Panc1 (cell line): ENCODE measurements at regions not wholly inside any gene's neighbourhood (a gene's known extent, or its start where the extent isn't known, plus 50 kb on each side); places are given as distances from the start of the nearest gene placed in this dataset.

Source experiments
- ATAC-seq: fragments of 200-7000 bp; cut with Tn5 transposase; 2 replicates; pipeline ENCODE4 v1.9.1; 2020; ENCODE audit warnings: mild to moderate bottlenecking, moderate library complexity
- BruUV-seq: library from RNA; stranded (reverse); fragments of 400-500 nt; replicated peaks from 2 replicates; lab custom pipeline; 2021; lab: Mats Ljungman, UMichigan
- CTCF ChIA-PET: fragments of 300-600 bp; sonication (Branson Sonifier 250); formaldehyde crosslinking; loops from one replicate; lab custom pipeline; 2022; ENCODE audit warnings: antibody characterized with exemption; lab: Charles Lee
- POLR2A ChIA-PET: fragments of 300-600 bp; sonication (Branson Sonifier 250); formaldehyde crosslinking; loops from one replicate; lab custom pipeline; 2022; ENCODE audit warnings: antibody characterized with exemption; lab: Charles Lee
- DNase-seq: peaks from one replicate; pipeline ENCODE4 v3.0.0-alpha.2; 2010; ENCODE audit warnings: low read depth, low spot score
- H3K27ac ChIP-seq: 2 replicates; pipeline ENCODE4 v1.5.1; 2011; ENCODE audit warnings: mild to moderate bottlenecking, low read length, inconsistent platforms
- H3K27me3 ChIP-seq: fragments of 200-500 bp; sonication (Bioruptor generic); 2 replicates; pipeline ENCODE4 v1.6.0; 2014; ENCODE audit warnings: low read length, inconsistent platforms; ENCODE audit not compliant: control insufficient read depth, insufficient read depth
- H3K36me3 ChIP-seq: fragments of 200-500 bp; sonication (Bioruptor generic); 2 replicates; pipeline ENCODE4 v1.5.1; 2014; ENCODE audit warnings: inconsistent platforms, mild to moderate bottlenecking, low read length, moderate library complexity; ENCODE audit not compliant: control insufficient read depth, insufficient read depth
- H3K4me1 ChIP-seq: 2 replicates; pipeline ENCODE4 v1.5.1; 2011; ENCODE audit warnings: inconsistent platforms, mild to moderate bottlenecking, low read length, moderate library complexity; ENCODE audit not compliant: control insufficient read depth, insufficient read depth
- H3K4me3 ChIP-seq, 2 experiments: 2 replicates each; pipeline ENCODE4 v1.5.1; 2011 to 2012; ENCODE audit warnings: low read depth in 2 of 2, low read length in 2 of 2, mild to moderate bottlenecking in 2 of 2, inconsistent platforms in 1 of 2, moderate library complexity in 1 of 2
- H3K9me3 ChIP-seq: fragments of 200-500 bp; sonication (Bioruptor generic); 2 replicates; pipeline ENCODE4 v1.5.1; 2014; ENCODE audit warnings: low read depth, mild to moderate bottlenecking, inconsistent platforms, low read length, moderate library complexity; ENCODE audit not compliant: control insufficient read depth, insufficient read depth
- POLR2AphosphoS5 ChIP-seq: IDR thresholded peaks from 2 replicates; pipeline ENCODE4 v1.6.1; 2012; ENCODE audit warnings: mild to moderate bottlenecking, low read depth, low read length, moderate library complexity
- SIN3A ChIP-seq: IDR thresholded peaks from 2 replicates; pipeline ENCODE4 v1.6.1; 2012; ENCODE audit warnings: low read depth, mild to moderate bottlenecking, low read length, moderate library complexity, borderline replicate concordance; ENCODE audit not compliant: insufficient read depth
- TCF7L2 ChIP-seq: IDR thresholded peaks from 2 replicates; pipeline ENCODE4 v1.6.1; 2011; ENCODE audit warnings: mild to moderate bottlenecking, low read depth, low read length, inconsistent platforms
- in situ Hi-C: cut with HindIII; loops from 2 replicates; pipeline ENCODE4 v1.10.0; 2016; ENCODE audit warnings: low sequenced_read_pairs, low pct_unique_long_range_greater_than_20kb
- intact Hi-C: fragments of 100-400 bp; cut with micrococcal nuclease; formaldehyde crosslinking; loops from one replicate; pipeline ENCODE4 v1.10.0; 2022; ENCODE audit not compliant: unreplicated experiment
- TF ChIP-seq, protein P1 (sequence below), 2 experiments: IDR thresholded peaks; 2 replicates each; pipeline ENCODE4 v1.6.1; 2011 to 2012; ENCODE audit warnings: low read depth in 2 of 2, control low read depth in 1 of 2, low read length in 1 of 2, mild to moderate bottlenecking in 1 of 2, moderate library complexity in 1 of 2; ENCODE audit not compliant: insufficient read depth in 1 of 2
- TF ChIP-seq, protein P2 (sequence below): fragments of 450-650 bp; IDR thresholded peaks from 2 replicates; pipeline ENCODE4 v1.5.1; 2017; ENCODE audit warnings: mild to moderate bottlenecking

DNA sequence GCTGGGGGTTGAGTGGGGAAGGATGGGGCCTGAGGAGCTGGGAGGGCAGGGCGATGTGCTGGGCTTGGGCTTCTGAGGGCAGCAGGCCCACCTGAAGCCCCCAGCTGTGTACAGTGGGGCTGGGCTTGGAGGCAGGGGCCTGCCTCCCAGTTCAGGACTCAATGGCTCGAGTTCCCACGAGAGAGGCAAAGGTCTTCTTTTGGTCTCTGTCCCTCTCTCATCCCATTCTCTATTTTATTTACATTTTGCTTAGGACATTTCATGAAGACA is 180.6 kb downstream of the MACROH2A1 start:
- intact Hi-C loops (no loop called here), in situ Hi-C loops (no loop called here)
- H3K4me3 ChIP-seq, result no peak overlapping the region
- H3K27me3 ChIP-seq, result no peaks in the 10 kb centered on the region
- H3K9me3 ChIP-seq, result no peaks in the 10 kb centered on the region
- H3K4me1 ChIP-seq, result no peaks in the 10 kb centered on the region
- ChIA-PET POLR2A (no interaction called here), CTCF (no interaction called here)
- no peaks in the 10 kb centered on the region for H3K36me3 ChIP-seq
- no TSS peak for BruUV-seq
- TF ChIP-seq POLR2AphosphoS5, result no peak
- no peak for TF ChIP-seq TCF7L2
- no peak for TF ChIP-seq SIN3A
- TF ChIP-seq, protein P1, sequence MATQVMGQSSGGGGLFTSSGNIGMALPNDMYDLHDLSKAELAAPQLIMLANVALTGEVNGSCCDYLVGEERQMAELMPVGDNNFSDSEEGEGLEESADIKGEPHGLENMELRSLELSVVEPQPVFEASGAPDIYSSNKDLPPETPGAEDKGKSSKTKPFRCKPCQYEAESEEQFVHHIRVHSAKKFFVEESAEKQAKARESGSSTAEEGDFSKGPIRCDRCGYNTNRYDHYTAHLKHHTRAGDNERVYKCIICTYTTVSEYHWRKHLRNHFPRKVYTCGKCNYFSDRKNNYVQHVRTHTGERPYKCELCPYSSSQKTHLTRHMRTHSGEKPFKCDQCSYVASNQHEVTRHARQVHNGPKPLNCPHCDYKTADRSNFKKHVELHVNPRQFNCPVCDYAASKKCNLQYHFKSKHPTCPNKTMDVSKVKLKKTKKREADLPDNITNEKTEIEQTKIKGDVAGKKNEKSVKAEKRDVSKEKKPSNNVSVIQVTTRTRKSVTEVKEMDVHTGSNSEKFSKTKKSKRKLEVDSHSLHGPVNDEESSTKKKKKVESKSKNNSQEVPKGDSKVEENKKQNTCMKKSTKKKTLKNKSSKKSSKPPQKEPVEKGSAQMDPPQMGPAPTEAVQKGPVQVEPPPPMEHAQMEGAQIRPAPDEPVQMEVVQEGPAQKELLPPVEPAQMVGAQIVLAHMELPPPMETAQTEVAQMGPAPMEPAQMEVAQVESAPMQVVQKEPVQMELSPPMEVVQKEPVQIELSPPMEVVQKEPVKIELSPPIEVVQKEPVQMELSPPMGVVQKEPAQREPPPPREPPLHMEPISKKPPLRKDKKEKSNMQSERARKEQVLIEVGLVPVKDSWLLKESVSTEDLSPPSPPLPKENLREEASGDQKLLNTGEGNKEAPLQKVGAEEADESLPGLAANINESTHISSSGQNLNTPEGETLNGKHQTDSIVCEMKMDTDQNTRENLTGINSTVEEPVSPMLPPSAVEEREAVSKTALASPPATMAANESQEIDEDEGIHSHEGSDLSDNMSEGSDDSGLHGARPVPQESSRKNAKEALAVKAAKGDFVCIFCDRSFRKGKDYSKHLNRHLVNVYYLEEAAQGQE (IDR thresholded peaks at IDR 0.05; ENCODE audit: insufficient read depth in 1 of 2, low read depth in 2 of 2, low read length in 1 of 2), result no peak
- TF ChIP-seq, protein P2, sequence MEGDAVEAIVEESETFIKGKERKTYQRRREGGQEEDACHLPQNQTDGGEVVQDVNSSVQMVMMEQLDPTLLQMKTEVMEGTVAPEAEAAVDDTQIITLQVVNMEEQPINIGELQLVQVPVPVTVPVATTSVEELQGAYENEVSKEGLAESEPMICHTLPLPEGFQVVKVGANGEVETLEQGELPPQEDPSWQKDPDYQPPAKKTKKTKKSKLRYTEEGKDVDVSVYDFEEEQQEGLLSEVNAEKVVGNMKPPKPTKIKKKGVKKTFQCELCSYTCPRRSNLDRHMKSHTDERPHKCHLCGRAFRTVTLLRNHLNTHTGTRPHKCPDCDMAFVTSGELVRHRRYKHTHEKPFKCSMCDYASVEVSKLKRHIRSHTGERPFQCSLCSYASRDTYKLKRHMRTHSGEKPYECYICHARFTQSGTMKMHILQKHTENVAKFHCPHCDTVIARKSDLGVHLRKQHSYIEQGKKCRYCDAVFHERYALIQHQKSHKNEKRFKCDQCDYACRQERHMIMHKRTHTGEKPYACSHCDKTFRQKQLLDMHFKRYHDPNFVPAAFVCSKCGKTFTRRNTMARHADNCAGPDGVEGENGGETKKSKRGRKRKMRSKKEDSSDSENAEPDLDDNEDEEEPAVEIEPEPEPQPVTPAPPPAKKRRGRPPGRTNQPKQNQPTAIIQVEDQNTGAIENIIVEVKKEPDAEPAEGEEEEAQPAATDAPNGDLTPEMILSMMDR, result no peak
- DNase-seq (no peak), ATAC-seq (no peak)
- H3K27ac ChIP-seq, result no peak overlapping the region

DNA sequence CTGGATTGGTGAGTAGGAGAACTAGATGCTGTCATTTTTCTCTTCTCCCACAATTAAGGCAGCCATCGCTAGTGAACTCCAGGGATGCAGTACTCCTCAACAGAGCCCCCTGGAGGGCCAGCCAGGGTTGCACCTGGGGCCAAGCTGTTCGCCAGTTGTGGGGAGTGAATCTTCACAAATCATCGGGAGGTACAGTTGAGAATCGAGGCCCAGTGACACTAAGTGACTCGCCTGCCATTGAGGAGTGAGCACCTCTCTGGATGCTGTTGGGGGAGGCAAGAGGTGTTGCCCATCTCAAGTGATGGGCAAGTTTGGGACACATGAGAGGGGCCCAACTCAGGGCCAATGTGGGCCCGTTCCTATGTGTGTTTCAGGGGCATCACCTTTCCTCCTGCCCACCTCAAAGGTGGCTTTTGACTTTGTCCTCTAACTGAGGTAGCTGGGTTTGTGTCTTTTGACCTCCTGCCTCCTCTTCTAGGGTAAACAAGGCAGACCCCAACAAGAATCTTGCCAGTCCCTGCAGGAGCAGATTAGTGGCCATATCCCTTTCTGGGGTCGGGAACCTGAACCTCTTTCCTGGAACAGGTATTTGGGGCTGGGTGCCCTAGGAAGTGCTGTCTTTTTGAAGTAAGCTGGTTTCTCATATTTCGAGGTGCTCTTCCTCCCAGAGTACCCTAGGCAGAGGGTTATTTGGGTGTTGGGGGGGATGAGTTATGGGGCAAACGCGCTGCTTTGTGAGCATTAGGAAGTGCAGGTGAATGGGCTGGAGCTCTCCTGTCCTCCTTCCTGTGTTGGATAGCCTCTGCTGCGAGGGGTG is 181.2 kb downstream of the MACROH2A1 start:
- intact Hi-C loops, result no loop called here
- POLR2A ChIA-PET, result interaction anchor here (0.6 kb wide), 1 partner anchor 297 kb away, joined by 5 read pairs; no protein-coding TSS in a partner anchor

More for the DNA sequence above, 181.2 kb downstream of the MACROH2A1 start:
- Histone ChIP-seq H3K4me3 (no peak overlapping the region), H3K27ac (no peak overlapping the region), H3K27me3 (no peaks in the 10 kb centered on the region), H3K36me3 (no peaks in the 10 kb centered on the region), H3K9me3 (no peaks in the 10 kb centered on the region), H3K4me1 (no peaks in the 10 kb centered on the region)
- TF ChIP-seq TCF7L2 (no peak), SIN3A (no peak), POLR2AphosphoS5 (no peak)
- TF ChIP-seq, protein P2, result no peak
- TF ChIP-seq, protein P1 (IDR thresholded peaks at IDR 0.05; ENCODE audit: insufficient read depth in 1 of 2, low read depth in 2 of 2, low read length in 1 of 2), result no peak
- DNase-seq (no peak), ATAC-seq (no peak)
- CTCF ChIA-PET, result no interaction called here
- BruUV-seq, result no TSS peak
- in situ Hi-C loops, result no loop called here
